ENCODE measurements at regions not wholly inside any gene's neighbourhood (a gene's known extent, or its start where the extent isn't known, plus 50 kb on each side); places are given as distances from the start of the nearest gene placed in this dataset.

DNA sequence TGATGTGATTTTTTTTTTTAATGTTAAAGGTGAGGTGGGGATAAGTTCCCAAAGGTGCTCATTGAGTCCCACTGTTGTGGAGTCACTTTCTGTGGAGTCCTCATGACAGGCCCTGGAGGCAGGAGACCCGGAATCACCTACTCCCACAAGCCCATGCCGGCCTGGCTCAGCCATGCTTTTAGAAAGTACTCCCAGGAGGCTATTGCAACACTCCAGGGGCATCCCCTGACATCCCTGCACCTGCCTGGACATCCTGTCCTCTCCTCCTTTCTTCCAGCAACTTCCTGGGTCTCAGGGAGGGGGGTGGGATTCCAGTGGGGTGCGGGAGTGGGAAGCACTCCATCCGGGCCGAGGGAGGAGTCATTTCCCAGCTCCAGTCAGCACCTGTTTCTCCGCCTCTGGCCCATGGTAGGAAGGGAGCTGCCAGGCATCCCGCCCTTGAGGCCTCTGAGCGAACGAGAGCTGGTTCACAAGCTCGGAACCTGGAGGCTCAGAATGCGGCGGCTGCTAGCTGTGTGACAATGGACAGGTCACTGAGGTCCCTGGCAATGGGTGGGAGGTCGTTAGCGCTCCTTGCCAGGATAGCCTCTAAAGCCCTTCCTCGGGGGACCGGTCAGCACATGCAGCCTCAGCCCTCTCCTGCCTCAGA, 163.9 kb upstream of the ID2 start:
- TF ChIP-seq, protein P1, sequence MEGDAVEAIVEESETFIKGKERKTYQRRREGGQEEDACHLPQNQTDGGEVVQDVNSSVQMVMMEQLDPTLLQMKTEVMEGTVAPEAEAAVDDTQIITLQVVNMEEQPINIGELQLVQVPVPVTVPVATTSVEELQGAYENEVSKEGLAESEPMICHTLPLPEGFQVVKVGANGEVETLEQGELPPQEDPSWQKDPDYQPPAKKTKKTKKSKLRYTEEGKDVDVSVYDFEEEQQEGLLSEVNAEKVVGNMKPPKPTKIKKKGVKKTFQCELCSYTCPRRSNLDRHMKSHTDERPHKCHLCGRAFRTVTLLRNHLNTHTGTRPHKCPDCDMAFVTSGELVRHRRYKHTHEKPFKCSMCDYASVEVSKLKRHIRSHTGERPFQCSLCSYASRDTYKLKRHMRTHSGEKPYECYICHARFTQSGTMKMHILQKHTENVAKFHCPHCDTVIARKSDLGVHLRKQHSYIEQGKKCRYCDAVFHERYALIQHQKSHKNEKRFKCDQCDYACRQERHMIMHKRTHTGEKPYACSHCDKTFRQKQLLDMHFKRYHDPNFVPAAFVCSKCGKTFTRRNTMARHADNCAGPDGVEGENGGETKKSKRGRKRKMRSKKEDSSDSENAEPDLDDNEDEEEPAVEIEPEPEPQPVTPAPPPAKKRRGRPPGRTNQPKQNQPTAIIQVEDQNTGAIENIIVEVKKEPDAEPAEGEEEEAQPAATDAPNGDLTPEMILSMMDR (IDR thresholded peaks at IDR 0.05; ENCODE audit: insufficient read depth, low read length, poor library complexity, severe bottlenecking) = no peak
- H3K4me3 ChIP-seq (replicated peaks; ENCODE audit: low read depth, low read length) = no peak overlapping the region
- DNase-seq (ENCODE audit: extremely low read depth, insufficient read length) = no peak

DNA sequence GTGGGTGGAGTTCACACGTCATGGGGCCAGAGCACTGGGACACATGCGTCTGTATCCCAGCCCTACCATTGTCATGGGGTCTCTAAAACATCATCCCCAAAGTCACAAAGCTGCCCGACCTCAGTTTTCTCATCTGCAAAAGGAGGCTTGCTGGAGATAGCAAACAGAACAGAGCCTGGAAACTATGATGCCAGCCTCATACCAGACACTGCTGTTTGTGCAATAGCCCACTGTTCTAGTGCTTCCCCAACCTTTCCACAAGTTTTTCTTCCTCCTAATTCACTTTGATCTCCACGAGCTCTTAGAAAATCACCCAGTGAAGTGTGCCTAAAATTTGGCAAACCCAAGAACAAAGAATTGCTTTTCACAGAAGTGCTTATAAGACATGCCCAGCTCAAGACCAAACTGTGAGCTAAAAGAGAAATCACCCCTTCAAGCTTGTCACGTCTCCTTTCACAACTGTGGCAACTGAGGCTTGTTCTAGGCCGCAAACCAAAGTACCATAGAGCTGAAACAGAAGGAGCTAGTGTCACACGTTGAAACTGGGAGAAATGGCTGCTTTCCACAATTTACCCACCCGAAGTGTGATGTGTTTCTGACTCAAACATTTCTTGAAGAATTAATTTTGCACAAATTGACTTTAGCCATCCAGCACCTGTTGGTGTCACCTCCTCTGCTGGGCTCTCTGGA, 162.7 kb upstream of the ID2 start:
- Histone ChIP-seq H3K27me3 (replicated peaks; ENCODE audit: control insufficient read depth, insufficient read depth, low read length) (no peaks in the 10 kb centered on the region), H3K36me3 (ENCODE audit: control insufficient read depth, insufficient read depth, low read length) (no peaks in the 10 kb centered on the region), H3K4me3 (replicated peaks; ENCODE audit: low read depth, low read length) (no peak overlapping the region)
- TF ChIP-seq, protein P1 (IDR thresholded peaks at IDR 0.05; ENCODE audit: insufficient read depth, low read length, poor library complexity, severe bottlenecking) = no peak
- DNase-seq (ENCODE audit: extremely low read depth, insufficient read length) = no peak

More for the DNA sequence above, 163.9 kb upstream of the ID2 start:
- H3K27me3 ChIP-seq (replicated peaks; ENCODE audit: control insufficient read depth, insufficient read depth, low read length) = no peaks in the 10 kb centered on the region
- no peaks in the 10 kb centered on the region for H3K36me3 ChIP-seq (ENCODE audit: control insufficient read depth, insufficient read depth, low read length)

GRCh38 chr2:8520791-8521344, 161.0 kb upstream of the ID2 start:
- peak; percentile 51 for DNase-seq (ENCODE audit: extremely low read depth, insufficient read length)
- H3K4me3 ChIP-seq (replicated peaks; ENCODE audit: low read depth, low read length) = no peak overlapping the region
- TF ChIP-seq, protein P1 (IDR thresholded peaks at IDR 0.05; ENCODE audit: insufficient read depth, low read length, poor library complexity, severe bottlenecking) = no peak
- H3K36me3 ChIP-seq (ENCODE audit: control insufficient read depth, insufficient read depth, low read length) = no peaks in the 10 kb centered on the region
- no peaks in the 10 kb centered on the region for H3K27me3 ChIP-seq (replicated peaks; ENCODE audit: control insufficient read depth, insufficient read depth, low read length)

GRCh38 chr2:8522687-8523086, 159.2 kb upstream of the ID2 start:
- Histone ChIP-seq H3K4me3 (replicated peaks; ENCODE audit: low read depth, low read length) (no peak overlapping the region), H3K36me3 (ENCODE audit: control insufficient read depth, insufficient read depth, low read length) (no peaks in the 10 kb centered on the region), H3K27me3 (replicated peaks; ENCODE audit: control insufficient read depth, insufficient read depth, low read length) (no peaks in the 10 kb centered on the region)
- peak; percentile 48 for DNase-seq (ENCODE audit: extremely low read depth, insufficient read length)
- TF ChIP-seq, protein P1 (IDR thresholded peaks at IDR 0.05; ENCODE audit: insufficient read depth, low read length, poor library complexity, severe bottlenecking) = no peak

GRCh38 chr2:8524388-8524787, 157.5 kb upstream of the ID2 start:
- H3K4me3 ChIP-seq (replicated peaks; ENCODE audit: low read depth, low read length) = no peak overlapping the region
- no peak for DNase-seq (ENCODE audit: extremely low read depth, insufficient read length)
- no peaks in the 10 kb centered on the region for H3K27me3 ChIP-seq (replicated peaks; ENCODE audit: control insufficient read depth, insufficient read depth, low read length)
- no peaks in the 10 kb centered on the region for H3K36me3 ChIP-seq (ENCODE audit: control insufficient read depth, insufficient read depth, low read length)
- TF ChIP-seq, protein P1 (IDR thresholded peaks at IDR 0.05; ENCODE audit: insufficient read depth, low read length, poor library complexity, severe bottlenecking) = no peak
